ENCODE measurements at regions not wholly inside any gene's neighbourhood (a gene's known extent, or its start where the extent isn't known, plus 50 kb on each side); places are given as distances from the start of the nearest gene placed in this dataset.
"Not testable (repeated sequence)": the region's sequence is repeated elsewhere in the genome, so short reads cannot be mapped to it uniquely, and the experiment has no call there.

DNA sequence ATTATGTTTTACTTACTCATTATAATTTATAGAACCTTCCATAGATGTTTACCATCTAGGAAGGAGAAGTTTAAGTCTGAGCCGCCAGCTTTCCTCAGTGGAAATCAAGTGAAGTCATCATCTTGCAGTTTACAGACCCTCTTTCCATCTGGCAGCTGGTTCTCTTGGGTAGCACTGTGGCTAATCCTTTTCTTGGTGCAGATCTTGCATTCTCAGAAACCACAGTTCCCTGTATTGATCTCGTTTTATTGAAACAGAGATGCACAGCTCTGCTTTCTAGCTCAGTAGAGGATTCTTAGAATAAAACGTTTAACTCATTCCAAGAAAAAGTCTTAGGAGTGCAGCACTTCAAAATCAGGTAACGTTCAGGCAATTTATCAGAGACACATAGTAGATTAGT lies 1154.7 kb downstream of the FOXD4L5 start:
- not testable (repeated sequence) for DNase-seq

DNA sequence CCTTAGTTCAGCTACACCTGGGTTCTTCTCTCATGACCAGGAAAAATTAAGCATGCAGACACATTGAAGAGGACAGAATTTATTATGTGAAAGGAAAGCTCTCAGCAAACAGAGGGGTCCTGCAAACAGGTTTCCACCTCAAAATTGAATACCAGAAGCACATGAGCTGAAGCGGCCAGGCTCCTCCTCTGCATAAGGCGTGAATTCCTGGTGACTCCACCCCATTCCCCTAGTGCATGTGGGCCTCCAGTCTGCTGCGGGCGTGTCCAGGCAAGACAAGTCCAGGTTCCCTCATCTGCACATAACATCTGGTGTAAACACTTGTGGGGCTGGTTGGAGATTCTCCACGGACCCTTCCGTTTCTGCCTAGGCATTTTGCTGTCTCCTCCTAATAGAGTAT lies 1156.4 kb downstream of the FOXD4L5 start:
- no peak for DNase-seq

DNA sequence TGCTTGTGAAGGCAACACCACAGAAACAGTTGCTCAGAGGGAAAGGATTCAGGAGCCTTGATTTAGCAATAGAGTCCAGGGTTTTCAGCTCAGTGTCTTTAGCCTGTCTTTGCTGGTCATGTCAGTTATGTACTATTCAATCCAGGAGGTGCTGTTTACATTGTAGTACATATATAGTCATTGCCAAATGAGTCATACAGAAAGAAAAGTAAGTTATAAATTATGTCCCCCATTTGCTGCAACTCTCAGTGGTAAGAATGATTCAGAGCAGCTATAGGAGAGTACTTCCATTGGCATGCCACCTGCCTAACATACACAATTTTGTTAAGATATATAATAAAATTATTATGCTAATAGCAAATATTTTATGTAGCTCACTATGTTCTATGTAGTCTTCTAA lies 1163.4 kb downstream of the FOXD4L5 start:
- DNase-seq = not testable (repeated sequence)

DNA sequence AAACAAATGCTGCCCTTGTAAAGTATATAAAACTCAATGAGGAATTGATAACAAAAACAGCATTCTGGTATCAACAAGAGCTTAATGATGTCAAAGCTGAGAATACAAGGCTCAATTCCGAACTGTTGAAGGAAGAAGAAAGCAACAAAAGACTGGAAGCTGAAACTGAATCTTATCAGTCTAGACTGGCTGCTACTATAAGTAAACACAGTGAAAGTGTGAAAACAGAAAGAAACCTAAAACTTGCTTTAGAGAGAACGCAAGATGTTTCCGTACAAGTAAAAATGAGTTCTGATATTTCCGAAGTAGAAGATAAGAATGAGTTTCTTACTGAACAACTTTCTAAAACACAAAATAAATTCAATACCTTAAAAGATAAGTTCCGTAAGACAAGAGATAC lies 1167.7 kb downstream of the FOXD4L5 start:
- not testable (repeated sequence) for DNase-seq

DNA sequence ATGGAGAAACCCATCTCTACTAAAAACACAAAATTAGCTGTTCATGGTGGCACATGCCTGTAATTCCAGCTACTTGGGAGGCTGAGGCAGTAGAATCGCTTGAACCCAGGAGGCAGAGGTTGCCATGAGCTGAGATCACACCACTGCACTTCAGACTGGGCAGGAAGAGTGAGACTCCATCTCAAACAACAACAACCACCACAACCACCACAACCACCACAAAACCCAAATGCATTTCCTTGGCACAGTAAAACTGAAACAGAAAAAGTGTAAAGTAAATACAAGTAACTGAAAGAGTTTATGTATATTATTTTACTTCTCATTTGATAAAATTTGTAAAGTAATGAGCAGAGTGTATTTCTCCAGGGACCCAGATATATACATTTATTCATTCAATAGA lies 1177.1 kb downstream of the FOXD4L5 start:
- not testable (repeated sequence) for DNase-seq

DNA sequence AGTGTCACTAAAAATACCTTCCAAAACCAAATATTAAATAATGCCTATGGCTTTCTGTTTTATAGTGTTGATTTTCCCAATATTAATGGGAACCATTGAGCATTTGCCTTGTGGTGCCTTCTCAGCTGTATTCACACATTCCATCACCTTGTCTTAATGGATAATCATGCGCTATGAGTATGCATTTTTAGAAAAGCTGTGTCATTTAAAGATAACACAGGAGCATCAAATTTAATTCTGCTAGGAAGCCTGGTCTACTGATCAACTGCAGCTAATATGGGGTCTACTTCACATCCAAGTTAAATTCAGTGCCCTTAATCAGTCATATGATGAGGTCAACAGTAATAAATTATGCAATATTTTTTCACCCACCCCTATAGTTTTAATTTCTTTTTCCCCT lies 1177.8 kb downstream of the FOXD4L5 start:
- not testable (repeated sequence) for DNase-seq

DNA sequence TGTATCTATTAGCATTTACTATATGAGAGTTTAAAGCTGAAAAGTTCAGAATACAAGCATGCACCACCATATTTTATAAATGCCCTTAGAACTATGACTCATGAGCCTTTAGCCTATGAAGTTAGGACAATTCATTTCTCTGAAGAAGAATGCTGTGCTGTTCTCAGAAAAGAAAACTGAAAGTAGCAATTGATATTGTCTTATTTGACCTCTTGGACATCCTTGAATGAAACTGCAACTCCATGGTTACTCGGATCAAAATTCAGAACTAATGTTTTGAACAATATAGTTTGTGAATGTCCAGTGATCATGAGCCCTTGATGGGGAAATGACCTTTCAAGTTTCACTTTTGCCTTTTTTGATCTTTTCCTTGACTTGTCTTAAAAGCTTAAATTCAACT lies 1179.8 kb downstream of the FOXD4L5 start:
- not testable (repeated sequence) for DNase-seq

DNA sequence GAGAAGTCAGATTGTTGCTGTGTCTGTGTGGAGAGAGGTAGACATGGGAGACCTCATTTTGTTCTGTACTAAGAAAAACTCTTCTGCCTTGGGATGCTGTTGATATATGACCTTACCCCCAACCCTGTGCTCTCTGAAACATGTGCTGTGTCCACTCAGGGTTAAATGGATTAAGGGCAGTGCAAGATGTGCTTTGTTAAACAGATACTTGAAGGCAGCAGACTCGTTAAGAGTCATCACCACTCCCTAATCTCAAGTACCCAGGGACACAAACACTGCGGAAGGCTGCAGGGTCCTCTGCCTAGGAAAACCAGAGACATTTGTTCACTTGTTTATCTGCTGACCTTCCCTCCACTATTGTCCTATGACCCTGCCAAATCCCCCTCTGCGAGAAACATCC lies 1183.5 kb downstream of the FOXD4L5 start:
- DNase-seq = not testable (repeated sequence)

DNA sequence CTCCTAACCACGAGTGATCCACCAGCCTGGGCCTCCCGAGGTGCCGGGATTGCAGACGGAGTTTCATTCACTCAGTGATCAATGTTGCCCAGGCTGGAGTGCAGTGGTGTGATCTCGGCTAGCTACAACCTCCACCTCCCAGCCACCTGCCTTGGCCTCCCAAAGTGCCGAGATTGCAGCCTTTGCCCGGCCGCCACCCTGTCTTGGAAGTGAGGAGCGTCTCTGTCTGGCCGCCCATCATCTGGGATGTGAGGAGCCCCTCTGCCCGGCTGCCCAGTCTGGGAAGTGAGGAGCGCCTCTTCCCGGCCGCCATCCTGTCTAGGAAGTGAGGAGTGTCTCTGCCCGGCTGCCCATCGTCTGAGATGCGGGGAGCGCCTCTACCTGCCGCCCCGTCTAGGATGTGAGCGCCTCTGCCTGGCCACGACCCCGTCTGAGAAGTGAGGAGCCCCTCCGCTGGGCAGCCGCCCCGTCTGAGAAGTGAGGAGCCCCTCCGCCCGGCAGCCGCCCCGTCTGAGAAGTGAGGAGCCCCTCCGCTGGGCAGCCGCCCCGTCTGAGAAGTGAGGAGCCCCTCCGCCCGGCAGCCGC lies 1184.3 kb downstream of the FOXD4L5 start:
- DNase-seq = not testable (repeated sequence)

DNA sequence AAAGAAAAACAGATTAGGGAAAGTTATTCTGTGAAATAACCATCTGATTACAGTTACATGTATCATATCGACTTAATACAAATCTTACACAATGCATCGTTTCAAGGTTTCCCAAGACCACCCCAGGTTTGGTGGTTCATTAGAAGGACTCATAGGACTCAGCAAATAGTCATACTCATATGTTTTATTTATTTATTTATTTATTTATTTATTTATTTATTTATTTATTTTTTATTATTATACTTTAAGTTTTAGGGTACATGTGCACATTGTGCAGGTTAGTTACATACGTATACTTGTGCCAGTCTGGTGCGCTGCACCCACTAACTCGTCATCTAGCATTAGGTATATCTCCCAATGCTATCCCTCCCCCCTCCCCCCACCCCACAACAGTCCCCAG lies 1199.0 kb downstream of the FOXD4L5 start:
- DNase-seq = not testable (repeated sequence)

DNA sequence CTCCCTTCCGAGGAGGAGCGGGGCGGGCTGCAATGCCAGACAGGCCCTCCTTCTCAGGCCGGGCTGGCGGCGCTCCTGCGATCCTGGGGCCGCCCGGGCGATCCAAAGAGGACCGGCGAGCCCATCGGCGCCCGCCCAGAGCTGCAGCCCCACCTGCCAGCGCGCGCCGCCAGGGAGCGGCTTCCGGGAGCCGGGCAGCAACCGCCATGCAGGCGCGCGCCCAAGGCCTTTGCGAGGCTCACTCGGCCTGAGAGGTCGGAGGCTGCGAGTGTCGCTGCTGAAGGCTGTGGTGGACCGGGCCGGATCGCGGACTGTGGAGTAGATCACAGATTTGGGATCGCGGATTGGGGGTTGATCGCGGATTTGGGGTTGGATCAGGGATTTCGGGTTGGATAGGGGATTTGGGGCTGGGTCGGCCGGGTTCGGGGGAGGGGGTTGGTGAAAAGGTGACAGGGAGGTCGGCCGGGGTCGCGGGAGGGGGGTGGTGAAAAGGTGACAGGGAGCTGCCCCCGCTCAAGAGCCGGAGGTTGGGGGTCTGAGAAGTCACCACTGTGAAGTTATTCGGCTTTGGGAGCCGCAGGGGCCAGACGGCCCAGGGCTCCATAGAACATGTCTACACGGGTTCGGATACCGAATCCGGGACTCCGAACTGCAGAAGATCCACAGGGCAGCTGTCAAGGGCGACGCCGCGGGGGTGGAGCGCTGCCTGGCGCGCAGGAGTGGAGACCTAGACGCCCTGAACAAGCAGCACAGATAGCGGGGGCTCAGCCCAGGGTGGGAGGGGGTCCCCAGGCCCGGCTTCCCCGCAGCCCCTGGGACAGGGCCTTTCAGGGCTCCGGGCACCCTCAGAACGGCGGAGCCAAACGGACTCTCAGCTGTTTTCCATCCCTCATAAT lies 1213.4 kb downstream of the FOXD4L5 start:
- DNase-seq = peak; percentile 52

DNA sequence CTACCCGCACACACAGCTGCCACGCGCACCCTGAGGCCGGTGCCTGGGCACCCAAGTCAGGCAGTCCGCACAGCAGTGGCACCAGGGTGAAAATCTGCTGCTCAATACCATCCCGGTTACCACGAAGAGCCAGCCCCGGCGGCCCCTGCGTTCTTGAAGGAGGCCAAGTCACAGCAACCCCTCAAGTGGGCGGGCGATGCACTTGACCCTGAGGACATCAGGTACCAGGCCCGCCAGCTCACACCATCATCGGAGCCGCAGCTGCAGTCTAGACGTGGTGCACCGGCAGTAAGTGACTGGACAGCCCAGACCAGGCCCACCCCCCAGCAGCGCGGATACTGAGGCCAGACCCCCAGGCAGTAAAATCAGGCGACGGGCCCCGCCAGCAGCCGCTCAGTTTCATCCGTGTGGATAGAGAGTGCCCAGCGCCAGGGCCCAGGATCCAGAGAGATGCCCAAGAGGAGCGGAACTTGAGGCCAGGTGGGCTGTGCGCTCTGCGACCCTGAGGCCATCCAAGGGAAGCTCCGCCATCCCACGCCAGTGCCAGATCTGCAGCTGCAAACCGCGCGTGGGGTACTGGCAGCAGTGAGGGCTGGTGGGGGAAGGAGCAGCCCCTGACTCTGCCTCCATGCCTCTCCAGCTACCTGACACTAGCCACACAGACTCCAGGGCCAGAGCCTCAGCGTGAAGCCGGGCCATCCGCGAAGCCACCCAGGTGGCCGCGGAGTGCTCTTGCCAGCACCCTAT lies 1214.2 kb downstream of the FOXD4L5 start:
- DNase-seq = not testable (repeated sequence)

DNA sequence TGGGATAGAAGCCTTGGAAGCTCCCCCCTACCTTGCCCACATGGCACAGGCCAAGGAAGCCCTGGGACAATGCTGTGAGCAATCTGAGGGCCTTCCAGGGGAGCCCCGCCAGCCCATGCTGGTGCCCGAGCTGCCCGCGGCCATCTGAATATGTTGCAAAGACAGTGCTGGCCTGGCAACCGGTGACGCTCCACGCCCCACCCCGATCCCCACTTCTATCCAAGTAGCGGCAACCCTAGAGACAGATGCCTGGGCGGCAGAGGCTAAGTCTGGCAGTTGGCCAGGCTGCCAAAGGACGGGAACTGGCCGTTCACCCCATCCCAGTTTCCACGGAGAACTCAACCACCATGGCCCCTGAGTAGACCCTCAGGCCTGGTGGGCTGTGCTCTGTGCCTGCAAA lies 1214.9 kb downstream of the FOXD4L5 start:
- not testable (repeated sequence) for DNase-seq

DNA sequence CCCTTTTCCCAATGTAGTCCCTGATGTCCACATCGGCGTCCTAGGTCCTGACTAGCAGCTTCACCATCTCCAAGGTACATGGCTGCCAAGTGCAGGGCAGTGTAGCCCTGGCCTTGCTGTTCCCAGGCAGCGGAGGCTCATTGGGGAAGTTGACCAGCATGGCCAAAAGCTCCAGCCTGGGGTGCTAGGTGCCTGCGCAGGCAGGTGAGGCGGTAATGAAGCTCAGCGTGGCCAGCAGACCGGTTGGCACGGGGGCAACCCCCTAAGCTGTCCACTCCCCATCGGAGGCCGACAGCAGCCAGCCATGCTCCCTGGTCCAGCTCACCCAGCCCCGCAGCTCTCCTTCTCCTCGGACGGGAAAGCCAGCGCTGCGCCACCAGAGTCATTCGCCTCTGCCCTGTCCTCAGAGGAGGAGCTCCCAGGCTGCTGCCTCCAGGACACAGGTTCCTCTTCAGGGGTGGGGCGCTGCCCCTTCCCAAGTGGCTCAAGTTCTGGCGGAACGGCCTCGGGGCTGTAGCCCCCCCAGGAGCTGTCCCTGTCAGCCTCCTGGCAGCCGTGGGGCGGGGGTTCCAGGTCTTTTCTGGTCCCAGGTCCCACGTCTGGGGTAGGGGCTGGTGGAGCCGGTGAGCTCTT lies 1218.2 kb downstream of the FOXD4L5 start:
- DNase-seq = no peak

DNA sequence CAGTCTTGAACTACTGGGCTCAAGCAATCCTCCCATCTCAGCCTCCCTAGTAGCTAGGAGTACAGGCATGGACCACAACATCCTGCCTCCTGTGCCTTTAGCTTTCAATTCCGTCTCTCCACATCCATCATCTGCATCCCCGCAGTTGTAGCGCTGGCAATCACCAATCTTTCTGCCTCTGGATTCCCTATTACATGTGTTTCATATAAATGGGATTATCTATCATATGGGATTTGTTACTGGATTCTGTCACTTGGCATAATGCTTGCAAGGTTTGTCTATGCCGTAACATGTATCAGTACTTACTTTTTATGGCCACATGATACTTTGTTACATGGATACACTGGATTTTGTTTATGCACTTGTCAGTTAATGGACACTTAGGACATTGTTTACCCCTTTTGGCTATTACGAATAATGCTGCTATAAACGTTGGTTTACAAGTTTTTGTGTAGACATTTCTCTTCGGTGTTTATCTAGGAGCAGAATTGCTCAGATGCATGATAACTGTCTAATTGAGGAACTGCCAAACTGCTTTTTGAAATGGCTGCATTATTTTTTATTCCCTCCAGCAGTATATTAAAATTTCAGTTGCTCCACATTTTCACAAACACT lies 1223.9 kb downstream of the FOXD4L5 start:
- no peak for DNase-seq

DNA sequence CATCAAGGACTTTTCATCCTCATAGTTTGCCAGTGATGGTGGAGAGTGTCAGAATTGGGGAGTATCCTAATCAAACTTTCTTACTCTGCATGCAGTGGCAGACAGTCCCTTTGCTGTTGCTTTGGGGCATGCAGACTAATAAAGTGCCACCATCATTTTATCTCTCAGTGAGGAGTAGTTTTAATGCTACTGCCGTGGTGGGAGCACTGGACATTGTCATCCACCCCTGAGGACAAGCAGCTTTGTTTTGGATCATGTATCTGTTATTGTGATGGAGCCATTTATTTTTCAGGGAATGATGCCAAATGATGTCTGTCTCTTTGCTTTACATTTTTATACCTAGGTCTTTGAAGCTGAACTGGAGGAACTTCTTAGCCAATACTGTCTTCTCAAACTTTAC lies 1226.9 kb downstream of the FOXD4L5 start:
- DNase-seq = not testable (repeated sequence)

DNA sequence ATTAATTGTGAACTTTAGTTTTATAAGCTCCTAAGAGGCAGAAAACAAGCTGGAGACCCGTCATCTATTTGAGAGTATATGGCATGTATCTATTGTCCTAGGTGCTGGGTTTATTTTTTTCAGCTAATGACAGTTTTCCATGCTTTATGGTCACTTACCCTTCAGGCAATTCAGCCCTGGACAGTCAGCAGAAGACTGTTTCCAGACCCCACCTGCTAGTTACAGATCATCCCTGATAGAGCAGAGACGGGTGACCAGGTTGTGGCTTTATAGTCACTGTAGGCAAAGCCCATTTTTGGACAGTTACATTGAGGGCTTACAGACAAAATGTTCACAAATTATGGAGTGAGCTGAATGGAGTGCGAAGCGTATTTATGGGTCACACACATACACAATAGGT lies 1227.5 kb downstream of the FOXD4L5 start:
- DNase-seq = no peak

DNA sequence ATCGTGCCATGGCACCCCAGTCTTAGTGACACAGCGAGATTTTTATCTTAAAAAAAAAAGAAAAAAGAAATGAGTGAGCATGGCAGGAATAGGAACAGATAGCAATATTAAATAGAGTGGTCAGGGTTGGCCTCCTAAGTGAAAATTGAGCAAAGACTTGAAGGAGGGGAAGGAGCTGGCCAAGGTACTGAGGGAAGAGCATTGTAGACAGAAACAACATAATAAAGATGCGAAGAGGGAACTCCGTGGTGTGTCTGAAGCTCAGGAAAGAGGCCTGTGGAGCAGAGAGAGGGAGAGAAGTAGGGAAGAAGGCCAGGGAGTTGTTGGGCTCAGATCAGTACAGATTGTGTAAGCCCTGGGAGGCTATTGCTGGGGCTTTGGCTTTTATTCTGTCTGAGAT lies 1256.1 kb downstream of the FOXD4L5 start:
- not testable (repeated sequence) for DNase-seq

DNA sequence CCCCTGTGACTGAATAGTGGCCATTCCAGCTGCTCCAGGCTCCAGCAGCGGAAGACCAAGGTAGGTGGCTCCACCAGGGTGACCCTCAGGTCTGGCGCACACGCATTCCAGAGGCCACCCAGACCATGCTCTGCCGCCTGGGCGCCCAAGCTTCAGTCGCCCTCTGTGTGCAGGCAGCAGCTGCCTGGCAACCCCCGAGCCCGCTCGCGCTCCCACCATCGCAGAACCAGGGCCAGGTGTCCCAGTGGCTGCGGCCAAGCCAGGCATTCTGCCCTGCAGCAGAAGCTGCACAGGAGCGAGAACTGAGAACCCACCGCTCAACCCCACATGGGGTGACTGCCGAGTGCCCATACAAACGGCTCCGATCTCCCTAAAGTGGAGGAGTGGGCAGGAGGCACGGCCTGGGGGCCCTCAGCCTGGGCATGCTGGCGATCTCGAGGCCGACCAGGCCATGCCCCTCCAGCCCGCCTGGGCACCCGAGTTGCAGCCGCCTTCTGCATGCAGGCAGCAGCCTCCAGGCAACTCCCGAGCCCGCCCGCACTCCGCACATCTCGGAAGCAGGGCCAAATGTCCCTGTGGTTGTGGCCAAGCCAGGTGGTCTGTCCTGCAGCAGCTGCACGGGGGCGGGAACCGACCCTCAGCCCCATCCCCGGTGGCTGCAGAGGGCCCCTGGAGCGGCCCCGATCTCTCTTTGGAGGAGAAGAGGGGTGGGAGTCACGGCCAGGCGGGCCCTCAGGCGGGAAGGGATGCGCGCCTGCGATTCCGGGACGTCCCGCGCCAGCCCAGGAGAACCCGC lies 1264.1 kb downstream of the FOXD4L5 start:
- not testable (repeated sequence) for DNase-seq

DNA sequence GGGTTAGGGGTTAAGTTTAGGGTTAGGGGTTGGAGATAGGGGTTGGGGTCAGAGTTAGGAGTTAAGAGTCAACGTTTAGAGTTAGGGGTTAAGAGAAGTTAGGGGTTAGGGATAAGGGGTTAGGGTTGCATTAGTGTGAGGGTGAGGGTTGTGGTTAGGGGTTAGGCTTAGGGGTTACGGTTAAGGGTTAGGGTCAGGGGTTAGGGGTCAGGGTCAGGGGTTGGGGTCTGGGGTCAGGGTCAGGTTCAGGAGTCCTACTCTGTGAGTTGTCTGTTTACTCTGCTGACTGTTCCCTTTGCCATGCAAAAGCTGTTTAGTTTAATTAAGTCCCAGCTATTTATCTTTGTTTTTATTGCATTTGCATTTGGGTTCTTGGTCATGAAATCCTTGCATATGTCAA lies 1267.3 kb downstream of the FOXD4L5 start:
- not testable (repeated sequence) for DNase-seq

DNA sequence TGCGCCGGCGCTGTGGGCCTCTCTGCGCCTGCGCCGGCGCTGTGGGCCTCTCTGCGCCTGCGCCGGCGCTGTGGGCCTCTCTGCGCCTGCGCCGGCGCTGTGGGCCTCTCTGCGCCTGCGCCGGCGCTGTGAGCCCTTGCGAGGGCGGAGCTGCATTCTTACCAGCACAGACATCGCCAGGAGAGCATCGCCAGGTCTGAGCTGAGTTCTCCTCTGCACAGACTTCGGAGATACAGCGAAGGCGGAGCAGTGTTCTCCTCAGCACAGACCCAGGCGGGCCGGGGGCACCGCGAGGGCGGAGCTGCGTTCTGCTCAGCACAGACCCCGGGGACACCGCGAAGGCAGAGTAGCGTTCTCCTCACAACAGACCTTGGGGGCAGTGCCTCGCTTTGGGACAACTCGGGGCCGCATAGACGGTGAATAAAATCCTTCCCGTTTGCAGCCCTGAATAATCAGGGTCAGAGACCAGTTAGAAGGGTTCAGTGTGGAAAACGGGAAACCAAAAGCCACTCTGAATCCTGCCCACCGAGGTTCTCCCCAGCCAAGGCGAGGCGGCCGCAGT lies 1268.1 kb downstream of the FOXD4L5 start:
- DNase-seq = not testable (repeated sequence)
